HCT116 (cell line): ENCODE measurements at regions not wholly inside any gene's neighbourhood (a gene's known extent, or its start where the extent isn't known, plus 50 kb on each side); places are given as distances from the start of the nearest gene placed in this dataset.

Source experiments
- CTCF ChIP-seq, 3 experiments: fragments of 200-600 bp in 1 of 3; sonication (generic) in 1 of 3; IDR thresholded peaks in 2 of 3; conservative IDR thresholded peaks in 1 of 3; 2 replicates each; pipeline ENCODE4 v1.5.1; 2012 to 2017; ENCODE audit warnings: low read depth in 2 of 3, low read length in 2 of 3, antibody characterized with exemption in 1 of 3, borderline replicate concordance in 1 of 3, control low read depth in 1 of 3, mild to moderate bottlenecking in 1 of 3, mixed read lengths in 1 of 3, mixed run types in 1 of 3, moderate library complexity in 1 of 3; ENCODE audit not compliant: insufficient read depth in 1 of 3
- ELF1 ChIP-seq: IDR thresholded peaks from 2 replicates; pipeline ENCODE4 v1.6.1; 2012; ENCODE audit warnings: low read depth, borderline replicate concordance
- EZH2 ChIP-seq: fragments of 200-600 bp; sonication (generic); IDR thresholded peaks from 2 replicates; pipeline ENCODE4 v1.6.1; 2017; ENCODE audit warnings: antibody characterized with exemption, mixed run types

DNA sequence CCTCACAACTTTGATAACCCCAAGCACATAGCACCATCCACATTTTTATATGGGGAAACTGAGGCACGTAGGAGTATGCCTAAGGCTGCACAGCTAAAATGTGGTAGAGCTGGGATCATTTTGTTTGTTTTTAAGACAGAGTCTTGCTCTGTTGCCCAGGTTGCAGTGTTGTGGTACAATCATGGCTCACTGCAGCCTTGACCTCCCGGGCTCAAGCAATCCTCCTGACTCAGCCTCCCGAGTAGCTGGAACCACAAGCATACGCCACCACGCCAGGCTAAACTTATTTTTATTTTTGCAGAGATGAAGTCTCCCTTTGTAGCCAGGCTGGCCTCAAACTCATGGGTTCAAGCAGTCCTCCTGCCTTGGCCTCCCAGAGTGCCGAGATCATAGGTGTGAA is 81.0 kb upstream of the GSE1 start:
- TF ChIP-seq ELF1 (no peak), CTCF (IDR thresholded peaks at IDR 0.05 in 2 of 3, conservative IDR thresholded peaks at IDR 0.05 in 1 of 3; ENCODE audit: borderline replicate concordance in 1 of 3, insufficient read depth in 1 of 3, low read depth in 2 of 3, low read length in 2 of 3) (no peak), EZH2 (no peak)
